ENCODE measurements at regions not wholly inside any gene's neighbourhood (a gene's known extent, or its start where the extent isn't known, plus 50 kb on each side); places are given as distances from the start of the nearest gene placed in this dataset.

DNA sequence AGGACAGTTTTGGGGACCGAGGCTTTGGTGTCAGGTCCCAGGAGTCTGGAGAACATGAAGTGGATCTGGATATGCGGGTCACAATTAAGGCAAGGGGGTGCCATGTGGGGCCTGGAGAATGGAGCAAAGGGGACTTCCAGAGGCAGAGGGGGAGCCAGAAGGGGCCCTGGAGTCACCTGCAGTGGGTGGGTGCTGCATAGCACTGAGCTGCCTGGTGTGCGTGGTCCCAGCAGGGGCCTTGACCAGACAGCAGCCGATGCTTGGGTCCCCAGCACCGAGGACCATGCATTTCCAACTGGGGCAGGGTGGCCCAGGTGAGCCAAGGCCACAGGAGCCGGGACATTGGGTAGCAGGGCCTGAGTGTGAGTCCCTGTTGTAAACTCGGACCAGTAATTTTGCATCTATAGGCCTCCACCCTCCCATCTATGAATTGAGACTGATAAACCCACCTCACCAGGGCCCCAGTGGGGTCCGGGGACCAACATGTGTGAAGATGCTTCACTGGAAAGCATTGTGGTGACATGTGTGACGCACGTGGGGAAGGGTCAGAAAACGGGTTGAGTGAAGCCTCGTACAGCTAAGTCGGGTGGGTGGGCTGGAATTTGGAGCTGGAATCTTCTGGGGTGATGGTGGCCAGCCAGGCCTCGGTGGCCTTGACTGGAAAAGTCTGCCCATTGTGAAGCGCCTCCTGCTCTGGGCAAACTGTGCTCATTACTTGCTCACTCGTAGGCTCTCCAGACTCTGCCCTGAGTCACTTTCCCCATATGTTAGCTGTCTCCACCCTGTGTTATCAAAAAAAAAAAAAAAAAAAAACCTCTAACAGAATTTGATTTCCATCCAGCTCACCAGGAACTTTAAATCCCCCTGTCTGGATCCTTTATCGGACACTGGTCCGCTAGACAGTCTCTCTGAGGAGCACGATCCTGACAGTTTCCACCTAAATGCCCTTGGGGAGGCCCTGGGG lies 90.5 kb upstream of the ZNF469 start (continued):
- TF ChIP-seq ZNF274 (IDR thresholded peaks at IDR 0.05; ENCODE audit: borderline replicate concordance, extremely low read depth, low read length): no peak
- no peak for TF ChIP-seq TAF1 (IDR thresholded peaks at IDR 0.05; ENCODE audit: low read depth, low read length)
- TF ChIP-seq TCF12 (IDR thresholded peaks at IDR 0.05; ENCODE audit: low read depth, low read length): no peak
- TF ChIP-seq, protein P1, sequence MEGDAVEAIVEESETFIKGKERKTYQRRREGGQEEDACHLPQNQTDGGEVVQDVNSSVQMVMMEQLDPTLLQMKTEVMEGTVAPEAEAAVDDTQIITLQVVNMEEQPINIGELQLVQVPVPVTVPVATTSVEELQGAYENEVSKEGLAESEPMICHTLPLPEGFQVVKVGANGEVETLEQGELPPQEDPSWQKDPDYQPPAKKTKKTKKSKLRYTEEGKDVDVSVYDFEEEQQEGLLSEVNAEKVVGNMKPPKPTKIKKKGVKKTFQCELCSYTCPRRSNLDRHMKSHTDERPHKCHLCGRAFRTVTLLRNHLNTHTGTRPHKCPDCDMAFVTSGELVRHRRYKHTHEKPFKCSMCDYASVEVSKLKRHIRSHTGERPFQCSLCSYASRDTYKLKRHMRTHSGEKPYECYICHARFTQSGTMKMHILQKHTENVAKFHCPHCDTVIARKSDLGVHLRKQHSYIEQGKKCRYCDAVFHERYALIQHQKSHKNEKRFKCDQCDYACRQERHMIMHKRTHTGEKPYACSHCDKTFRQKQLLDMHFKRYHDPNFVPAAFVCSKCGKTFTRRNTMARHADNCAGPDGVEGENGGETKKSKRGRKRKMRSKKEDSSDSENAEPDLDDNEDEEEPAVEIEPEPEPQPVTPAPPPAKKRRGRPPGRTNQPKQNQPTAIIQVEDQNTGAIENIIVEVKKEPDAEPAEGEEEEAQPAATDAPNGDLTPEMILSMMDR (IDR thresholded peaks at IDR 0.05; ENCODE audit: control extremely low read depth in 1 of 3, insufficient read depth in 1 of 3, low read depth in 1 of 3, low read length in 3 of 3): no peak
- TF ChIP-seq RFX5 (IDR thresholded peaks at IDR 0.05; ENCODE audit: borderline replicate concordance, low read depth, low read length): no peak
- TF ChIP-seq EZH2 (IDR thresholded peaks at IDR 0.05; ENCODE audit: low read depth, low read length, severe bottlenecking): no peak

Measured in H1 (cell line).